EH (cell line): ENCODE measurements at regions not wholly inside any gene's neighbourhood (a gene's known extent, or its start where the extent isn't known, plus 50 kb on each side); places are given as distances from the start of the nearest gene placed in this dataset.
"Not testable (repeated sequence)": the region's sequence is repeated elsewhere in the genome, so short reads cannot be mapped to it uniquely, and the experiment has no call there.

ENCODE experiments used
- DNase-seq: peaks from one replicate; pipeline ENCODE4 v3.0.0-alpha.2; 2015; ENCODE audit warnings: low read depth

GRCh38 chr13:50387051-50387581 lies 371.9 kb downstream of the KCNRG start:
- DNase-seq: peak; percentile 10

GRCh38 chr13:50388481-50388880 lies 373.2 kb downstream of the KCNRG start:
- DNase-seq: no peak

- DNase-seq: no peak
Measured at GRCh38 chr13:50389726-50390125, 374.5 kb downstream of the KCNRG start.

- no peak for DNase-seq
Measured at GRCh38 chr13:50390503-50391248, 375.4 kb downstream of the KCNRG start.

GRCh38 chr13:50392977-50393376 lies 377.7 kb downstream of the KCNRG start:
- no peak for DNase-seq

- no peak for DNase-seq
Measured at GRCh38 chr13:50393628-50394027, 378.4 kb downstream of the KCNRG start.

GRCh38 chr13:50396001-50396400 lies 380.8 kb downstream of the KCNRG start:
- no peak for DNase-seq

GRCh38 chr13:50396618-50397017 lies 381.4 kb downstream of the KCNRG start:
- DNase-seq: not testable (repeated sequence)

- peak; percentile 56 for DNase-seq
Measured at GRCh38 chr13:50400035-50400726, 384.9 kb downstream of the KCNRG start.

GRCh38 chr13:50401049-50401505 lies 385.8 kb downstream of the KCNRG start:
- DNase-seq: peak; percentile 83

- DNase-seq: peak; percentile 80
Measured at GRCh38 chr13:50401721-50402465, 386.6 kb downstream of the KCNRG start.

- no peak for DNase-seq
Measured at GRCh38 chr13:50403311-50403710, 388.1 kb downstream of the KCNRG start.

- no peak for DNase-seq
Measured at GRCh38 chr13:50404116-50404515, 388.9 kb downstream of the KCNRG start.

- DNase-seq: no peak
Measured at GRCh38 chr13:50404769-50405168, 389.5 kb downstream of the KCNRG start.

GRCh38 chr13:50406831-50407230 lies 391.6 kb downstream of the KCNRG start:
- DNase-seq: no peak

- no peak for DNase-seq
Measured at GRCh38 chr13:50408068-50408467, 392.8 kb downstream of the KCNRG start.

- DNase-seq: no peak
Measured at GRCh38 chr13:50409220-50409619, 394.0 kb downstream of the KCNRG start.

- peak; percentile 91 for DNase-seq
Measured at GRCh38 chr13:50410921-50411746, 395.9 kb downstream of the KCNRG start.

- peak; percentile 30 for DNase-seq
Measured at GRCh38 chr13:50412046-50412617, 396.9 kb downstream of the KCNRG start.

GRCh38 chr13:50414640-50415039 lies 399.4 kb downstream of the KCNRG start:
- no peak for DNase-seq

- DNase-seq: no peak
Measured at GRCh38 chr13:50415428-50415827, 400.2 kb downstream of the KCNRG start.
